T-cell (primary cell): ENCODE measurements at regions not wholly inside any gene's neighbourhood (a gene's known extent, or its start where the extent isn't known, plus 50 kb on each side); places are given as distances from the start of the nearest gene placed in this dataset.

Experiments used
- ATAC-seq, 4 experiments: fragments of 200-7000 bp in 3 of 4; fragments of 150-1000 bp in 1 of 4; cut with Tn5 transposase; replicated peaks in 1 of 4; 1 replicate in 3 of 4; 2 replicates in 1 of 4; pipeline ENCODE4 v1.10.0; 2021; ENCODE audit warnings: moderate library complexity in 3 of 4, mild to moderate bottlenecking in 2 of 4, moderate number of reproducible peaks in 1 of 4
- CTCF ChIA-PET, 2 donors: fragments of 300-600 bp; sonication (Branson Sonifier 250); formaldehyde crosslinking; loops; one replicate each; lab custom pipeline; 2022; ENCODE audit warnings: antibody characterized with exemption in 2 of 2; lab: Charles Lee
- POLR2A ChIA-PET, 2 donors: fragments of 300-600 bp; sonication (Branson Sonifier 250); formaldehyde crosslinking; loops; one replicate each; lab custom pipeline; 2022; ENCODE audit warnings: antibody characterized with exemption in 2 of 2; lab: Charles Lee
- DNase-seq, 35 experiments: peaks; one replicate each; pipeline versions ENCODE4 v3.0.0 to v3.0.0-alpha.2; 2013 to 2023
- H3K27ac ChIP-seq: one replicate; pipeline ENCODE4 v1.5.1; 2013; ENCODE audit warnings: low read length
- H3K27me3 ChIP-seq, 2 experiments: replicated peaks in 1 of 2; 1 replicate in 1 of 2; 2 replicates in 1 of 2; pipeline versions ENCODE4 v1.6.1 to v1.7.0; 2013; ENCODE audit warnings: low read length in 1 of 2, mixed read lengths in 1 of 2; ENCODE audit not compliant: control insufficient read depth in 2 of 2, insufficient read depth in 2 of 2; ENCODE audit errors: extremely low read depth in 1 of 2
- H3K36me3 ChIP-seq, 2 donors: 1 replicate in 1 of 2; 2 replicates in 1 of 2; pipeline versions ENCODE4 v1.6.1 to v1.7.0; 2013; ENCODE audit warnings: low read length in 1 of 2; ENCODE audit not compliant: control insufficient read depth in 2 of 2, insufficient read depth in 1 of 2; ENCODE audit errors: extremely low read depth in 1 of 2
- H3K4me1 ChIP-seq, 2 experiments: 1 replicate in 1 of 2; 2 replicates in 1 of 2; pipeline versions ENCODE4 v1.6.1 to v1.7.0; 2013; ENCODE audit warnings: low read length in 2 of 2, mixed read lengths in 1 of 2; ENCODE audit not compliant: insufficient read depth in 2 of 2, control insufficient read depth in 1 of 2; ENCODE audit errors: extremely low read depth in 1 of 2
- H3K4me3 ChIP-seq, 2 donors: 1 replicate in 1 of 2; 2 replicates in 1 of 2; pipeline versions ENCODE4 v1.5.1 to v1.7.0; 2013; ENCODE audit warnings: mild to moderate bottlenecking in 2 of 2, low read length in 1 of 2, moderate library complexity in 1 of 2; ENCODE audit not compliant: control insufficient read depth in 1 of 2; ENCODE audit errors: extremely low read depth in 1 of 2
- H3K9me3 ChIP-seq: 2 replicates; pipeline ENCODE4 v1.7.0; 2013
- H3K27ac Mint-ChIP-seq, 2 donors: one replicate each; pipeline ENCODE4 v1.8.0; 2020 to 2021; ENCODE audit warnings: mild to moderate bottlenecking in 2 of 2, mixed read lengths in 2 of 2
- H3K27me3 Mint-ChIP-seq, 2 donors: one replicate each; pipeline ENCODE4 v1.8.0; 2021 to 2022; ENCODE audit warnings: mixed read lengths in 2 of 2
- H3K36me3 Mint-ChIP-seq: one replicate; pipeline ENCODE4 v1.8.0; 2021; ENCODE audit warnings: mixed read lengths
- H3K4me1 Mint-ChIP-seq, 3 donors: one replicate each; pipeline ENCODE4 v1.8.0; 2020 to 2022; ENCODE audit warnings: mixed read lengths in 3 of 3, mild to moderate bottlenecking in 1 of 3
- H3K4me3 Mint-ChIP-seq, 3 donors: one replicate each; pipeline ENCODE4 v1.8.0; 2020 to 2022; ENCODE audit warnings: mild to moderate bottlenecking in 3 of 3, mixed read lengths in 3 of 3, moderate library complexity in 3 of 3
- H3K9me3 Mint-ChIP-seq, 3 donors: one replicate each; pipeline ENCODE4 v1.8.0; 2020 to 2022; ENCODE audit warnings: mixed read lengths in 3 of 3
- WGBS: methylation state at CpG from one replicate; pipeline ENCODE4 v1.1.5; 2013; ENCODE audit warnings: missing lambda C conversion rate; ENCODE audit not compliant: insufficient coverage; 5-methylcytosine and 5-hydroxymethylcytosine counted together

DNA sequence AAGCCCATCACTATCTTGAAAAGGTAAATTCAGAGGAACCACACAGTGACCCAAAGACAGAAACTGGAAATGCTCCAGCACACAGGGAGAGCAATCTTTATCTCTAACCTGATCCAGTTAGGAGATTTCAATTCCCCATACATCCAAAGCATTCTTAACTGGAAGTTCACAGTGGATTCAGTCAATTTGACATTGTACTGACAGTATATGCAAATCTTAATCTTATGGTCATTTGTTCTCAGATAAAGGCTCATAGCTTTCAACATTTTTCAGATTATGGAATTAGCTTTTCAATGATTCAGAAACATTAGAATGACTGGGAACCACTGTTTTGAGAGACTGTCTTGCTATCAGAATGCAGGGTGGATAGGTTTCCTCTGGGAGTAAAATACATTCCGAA is 1455.6 kb downstream of the OLFM4 start:
- WGBS, result no CpG with 5 or more reads among the region's 1 CpG
- ChIA-PET POLR2A (no interaction called here), CTCF (no interaction called here)
- H3K4me3 Mint-ChIP-seq, result no peak overlapping the region
- no peak overlapping the region for H3K27ac Mint-ChIP-seq
- no peaks in the 10 kb centered on the region for H3K4me1 Mint-ChIP-seq
- Histone ChIP-seq H3K4me1 (no peaks in the 10 kb centered on the region), H3K36me3 (no peaks in the 10 kb centered on the region), H3K27me3 (no peaks in the 10 kb centered on the region), H3K27ac (no peak overlapping the region), H3K4me3 (no peak overlapping the region), H3K9me3 (no peaks in the 10 kb centered on the region)
- no peak for ATAC-seq
- H3K27me3 Mint-ChIP-seq, result no peaks in the 10 kb centered on the region
- DNase-seq, result no peak
- H3K36me3 Mint-ChIP-seq, result no peaks in the 10 kb centered on the region
- peaks cover 8 to 14% (median 13%) of the 10 kb centered on the region in 3 donors for H3K9me3 Mint-ChIP-seq

DNA sequence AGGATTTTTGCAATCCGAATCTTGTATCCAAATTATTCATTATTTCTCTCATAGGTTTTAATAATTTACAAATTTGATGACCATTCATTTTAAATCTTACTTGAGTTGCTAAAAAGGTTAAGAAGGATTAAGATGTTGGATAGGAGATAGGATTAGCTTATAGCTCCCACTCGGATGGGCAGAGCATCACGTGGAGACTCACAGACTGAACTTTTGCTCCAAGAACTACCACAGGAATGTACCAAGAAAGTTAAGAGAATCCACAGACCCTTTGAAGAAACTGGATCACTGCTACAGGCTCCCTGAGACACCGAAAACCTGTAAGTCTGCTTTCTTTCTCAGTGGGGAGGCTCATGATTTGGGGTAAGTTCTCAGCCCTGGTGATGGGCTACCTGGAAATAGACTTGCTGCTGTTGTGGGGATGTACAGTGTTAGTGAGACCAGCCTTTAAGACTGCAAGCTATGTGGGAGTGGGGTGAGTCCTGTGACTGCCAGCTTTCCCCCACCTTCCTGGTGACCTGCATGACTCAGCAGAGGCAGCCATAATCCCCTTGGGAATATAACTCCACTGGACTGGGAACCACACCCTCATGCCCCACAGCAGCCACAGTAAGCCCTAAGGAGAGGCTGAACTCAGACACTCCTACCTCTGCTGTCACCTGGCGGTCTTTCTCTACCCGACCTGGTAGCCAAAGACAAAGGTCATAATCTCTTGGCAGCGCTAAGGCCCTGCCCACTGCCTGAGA is 1458.0 kb downstream of the OLFM4 start:
- H3K27me3 Mint-ChIP-seq, result no peaks in the 10 kb centered on the region
- DNase-seq (no peak), ATAC-seq (no peak)
- Histone ChIP-seq H3K4me1 (no peaks in the 10 kb centered on the region), H3K36me3 (no peaks in the 10 kb centered on the region), H3K27me3 (no peaks in the 10 kb centered on the region), H3K4me3 (no peak overlapping the region), H3K9me3 (no peaks in the 10 kb centered on the region), H3K27ac (no peak overlapping the region)
- no peak overlapping the region for H3K4me3 Mint-ChIP-seq
- no peaks in the 10 kb centered on the region for H3K4me1 Mint-ChIP-seq
- POLR2A ChIA-PET, result no interaction called here
- peaks cover 9 to 27% (median 25%) of the 10 kb centered on the region in 3 donors for H3K9me3 Mint-ChIP-seq
- WGBS, result 89% methylated on average over 4 of the region's 7 CpGs
- H3K36me3 Mint-ChIP-seq, result no peaks in the 10 kb centered on the region
- no peak overlapping the region for H3K27ac Mint-ChIP-seq
- CTCF ChIA-PET, result no interaction called here

DNA sequence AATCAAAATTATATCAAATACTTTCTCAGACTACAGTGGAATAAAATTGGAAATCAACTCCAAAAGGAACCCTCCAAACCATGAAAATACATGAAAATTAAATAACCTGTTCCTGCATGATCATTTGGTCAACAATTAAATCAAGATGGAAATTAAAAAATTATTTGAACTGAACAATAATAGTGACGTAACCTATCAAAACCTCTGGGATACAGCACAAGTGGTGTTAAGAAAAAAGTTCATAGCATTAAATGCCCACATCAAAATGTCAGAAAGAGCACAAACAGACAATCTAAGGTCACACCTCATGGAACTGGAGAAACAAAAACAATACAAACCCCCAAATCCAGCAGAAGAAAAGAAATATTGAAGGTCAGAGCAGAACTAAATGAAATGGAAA is 1460.7 kb downstream of the OLFM4 start:
- Histone ChIP-seq H3K36me3 (no peaks in the 10 kb centered on the region), H3K4me3 (no peak overlapping the region), H3K4me1 (no peaks in the 10 kb centered on the region), H3K27ac (no peak overlapping the region), H3K9me3 (no peaks in the 10 kb centered on the region), H3K27me3 (no peaks in the 10 kb centered on the region)
- DNase-seq (no peak), ATAC-seq (no peak)
- Mint-ChIP-seq H3K9me3 (peaks cover 18 to 30% (median 21%) of the 10 kb centered on the region in 3 donors), H3K4me3 (no peak overlapping the region), H3K27me3 (no peaks in the 10 kb centered on the region), H3K4me1 (no peaks in the 10 kb centered on the region), H3K27ac (no peak overlapping the region), H3K36me3 (no peaks in the 10 kb centered on the region)
- WGBS, result no CpG with 5 or more reads among the region's 1 CpG
- POLR2A ChIA-PET, result no interaction called here
- CTCF ChIA-PET, result no interaction called here

DNA sequence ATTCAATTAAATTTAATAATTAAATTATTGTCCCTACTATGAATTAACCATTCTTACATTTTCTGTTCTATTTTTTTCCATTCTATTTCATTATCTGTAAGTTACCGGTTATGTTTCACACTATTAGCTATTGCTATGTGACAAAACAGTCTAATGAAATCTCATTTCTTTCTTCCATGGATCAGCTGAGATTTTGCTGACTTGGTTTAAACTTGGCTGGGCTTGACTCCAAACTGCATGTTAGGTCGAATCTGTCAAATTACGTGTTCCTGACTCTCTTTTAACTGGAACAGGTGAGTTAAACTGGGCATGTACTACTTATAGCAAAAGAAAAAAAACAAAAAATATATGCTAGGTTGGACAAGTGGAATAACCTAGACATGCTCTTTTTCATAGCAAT is 1464.4 kb downstream of the OLFM4 start:
- no CpG with 5 or more reads among the region's 3 CpGs for WGBS
- ChIA-PET CTCF (no interaction called here), POLR2A (no interaction called here)
- Histone ChIP-seq H3K27me3 (no peaks in the 10 kb centered on the region), H3K4me1 (no peaks in the 10 kb centered on the region), H3K36me3 (no peaks in the 10 kb centered on the region), H3K27ac (no peak overlapping the region), H3K9me3 (no peaks in the 10 kb centered on the region), H3K4me3 (no peak overlapping the region)
- ATAC-seq, result no peak
- H3K27ac Mint-ChIP-seq, result no peak overlapping the region
- DNase-seq, result no peak
- no peaks in the 10 kb centered on the region for H3K36me3 Mint-ChIP-seq
- H3K9me3 Mint-ChIP-seq, result peaks cover 18 to 43% (median 23%) of the 10 kb centered on the region in 3 donors
- H3K4me1 Mint-ChIP-seq, result no peaks in the 10 kb centered on the region
- no peaks in the 10 kb centered on the region for H3K27me3 Mint-ChIP-seq
- H3K4me3 Mint-ChIP-seq, result no peak overlapping the region

DNA sequence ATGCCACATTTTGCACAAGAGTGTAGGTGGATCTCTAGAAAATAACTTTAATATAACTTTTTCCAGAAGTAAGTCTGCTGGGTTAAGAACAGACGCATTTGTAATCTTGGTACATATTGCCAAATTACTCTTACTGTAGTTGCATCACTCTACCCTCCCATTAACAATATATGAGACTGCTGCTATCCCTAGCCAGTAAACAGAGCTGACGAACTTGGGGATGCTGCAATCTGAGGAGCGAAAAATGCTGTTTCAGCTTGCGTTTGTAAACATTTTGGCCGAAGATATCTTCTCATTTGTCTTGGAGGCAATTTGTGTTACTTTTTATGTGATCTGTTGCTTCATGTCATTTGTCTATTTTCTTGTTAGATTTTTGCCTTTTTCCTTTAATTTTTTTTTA is 1482.8 kb downstream of the OLFM4 start:
- H3K36me3 Mint-ChIP-seq, result no peaks in the 10 kb centered on the region
- POLR2A ChIA-PET, result no interaction called here
- Histone ChIP-seq H3K9me3 (no peaks in the 10 kb centered on the region), H3K27me3 (no peaks in the 10 kb centered on the region), H3K4me1 (no peaks in the 10 kb centered on the region), H3K4me3 (no peak overlapping the region), H3K27ac (no peak overlapping the region), H3K36me3 (no peaks in the 10 kb centered on the region)
- DNase-seq (no peak), ATAC-seq (no peak)
- WGBS, result no CpG with 5 or more reads among the region's 5 CpGs
- H3K9me3 Mint-ChIP-seq, result peaks cover 9 to 13% (median 11%) of the 10 kb centered on the region in 3 donors
- no peaks in the 10 kb centered on the region for H3K27me3 Mint-ChIP-seq
- H3K4me3 Mint-ChIP-seq, result no peak overlapping the region
- CTCF ChIA-PET, result no interaction called here
- H3K27ac Mint-ChIP-seq, result no peak overlapping the region
- no peaks in the 10 kb centered on the region for H3K4me1 Mint-ChIP-seq

DNA sequence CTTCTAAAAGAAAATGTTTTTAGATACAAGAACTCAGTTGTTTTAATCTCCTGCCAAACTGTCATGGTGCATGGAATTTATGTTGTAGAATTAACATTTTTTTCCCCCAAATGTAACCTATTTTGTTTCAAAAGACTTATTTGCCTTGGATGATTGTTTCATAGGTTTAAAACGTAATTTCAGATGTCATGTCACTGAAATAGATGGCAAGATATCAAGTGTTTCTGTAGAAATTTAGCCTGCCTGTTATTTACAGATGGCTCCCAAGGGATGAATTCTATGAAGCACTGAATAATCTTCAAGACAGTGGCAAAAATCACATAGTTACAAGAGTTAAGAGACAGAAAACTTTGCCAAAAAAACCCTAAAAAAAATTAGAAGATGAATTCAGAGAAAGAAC is 1484.6 kb downstream of the OLFM4 start:
- no peaks in the 10 kb centered on the region for H3K27me3 ChIP-seq
- no peak overlapping the region for H3K4me3 Mint-ChIP-seq
- no peaks in the 10 kb centered on the region for H3K27me3 Mint-ChIP-seq
- no peaks in the 10 kb centered on the region for H3K36me3 Mint-ChIP-seq
- no peak overlapping the region for H3K27ac Mint-ChIP-seq
- ChIA-PET CTCF (no interaction called here), POLR2A (no interaction called here)
- no peaks in the 10 kb centered on the region for H3K4me1 Mint-ChIP-seq
- WGBS, result no CpG with 5 or more reads among the region's 1 CpG
- peaks cover 5 to 9% (median 6%) of the 10 kb centered on the region in 3 donors for H3K9me3 Mint-ChIP-seq
- DNase-seq, result no peak
- H3K9me3 ChIP-seq, result no peaks in the 10 kb centered on the region
- no peaks in the 10 kb centered on the region for H3K4me1 ChIP-seq
- H3K27ac ChIP-seq, result no peak overlapping the region
- no peaks in the 10 kb centered on the region for H3K36me3 ChIP-seq
- no peak for ATAC-seq
- no peak overlapping the region for H3K4me3 ChIP-seq

DNA sequence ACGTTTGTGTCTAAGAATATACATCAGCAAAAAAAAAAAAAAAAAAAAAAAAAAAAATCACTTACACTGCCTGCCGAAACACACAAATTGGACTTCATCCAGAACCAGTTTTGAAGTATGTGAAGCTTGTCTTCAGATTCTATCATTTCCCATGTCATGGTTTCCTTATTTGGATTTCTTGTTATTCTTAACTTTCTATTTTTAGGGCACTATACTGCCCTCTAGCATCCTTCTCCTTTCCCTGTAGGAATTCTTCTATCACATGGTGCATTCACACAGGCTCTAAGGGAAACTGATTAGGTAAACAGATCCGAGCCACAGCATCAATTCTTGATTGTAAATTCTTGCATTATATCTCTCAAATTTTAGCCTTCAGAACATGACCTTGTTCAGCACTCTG is 1507.5 kb downstream of the OLFM4 start:
- ChIA-PET POLR2A (no interaction called here), CTCF (no interaction called here)
- Histone ChIP-seq H3K36me3 (no peaks in the 10 kb centered on the region), H3K4me3 (no peak overlapping the region), H3K27me3 (no peaks in the 10 kb centered on the region), H3K27ac (no peak overlapping the region), H3K4me1 (no peaks in the 10 kb centered on the region), H3K9me3 (no peaks in the 10 kb centered on the region)
- 100% methylated on average over 1 of the region's 3 CpGs for WGBS
- no peaks in the 10 kb centered on the region for H3K36me3 Mint-ChIP-seq
- DNase-seq (no peak), ATAC-seq (no peak)
- H3K9me3 Mint-ChIP-seq, result peaks cover 2 to 22% (median 5%) of the 10 kb centered on the region in 3 donors
- no peaks in the 10 kb centered on the region for H3K4me1 Mint-ChIP-seq
- no peak overlapping the region for H3K4me3 Mint-ChIP-seq
- H3K27me3 Mint-ChIP-seq, result no peaks in the 10 kb centered on the region
- no peak overlapping the region for H3K27ac Mint-ChIP-seq
